Hematopoietic multipotent progenitor cell treated with erythropoietin and hydrocortisone succinate and interleukin-3 and kit ligand, for 15 days (in vitro differentiated cells): ENCODE measurements at regions not wholly inside any gene's neighbourhood (a gene's known extent, or its start where the extent isn't known, plus 50 kb on each side); places are given as distances from the start of the nearest gene placed in this dataset.
A peak's percentile ranks its signal among the peaks of the same experiment; 100 is the strongest.
"Not testable (repeated sequence)": the region's sequence is repeated elsewhere in the genome, so short reads cannot be mapped to it uniquely, and the experiment has no call there.

Source experiments
- DNase-seq: peaks from one replicate; pipeline ENCODE4 v3.0.0-alpha.2; 2015; ENCODE audit warnings: low spot score

GRCh38 chr5:62178258-62178657, 127.7 kb upstream of the KIF2A start:
- DNase-seq: no peak

DNA sequence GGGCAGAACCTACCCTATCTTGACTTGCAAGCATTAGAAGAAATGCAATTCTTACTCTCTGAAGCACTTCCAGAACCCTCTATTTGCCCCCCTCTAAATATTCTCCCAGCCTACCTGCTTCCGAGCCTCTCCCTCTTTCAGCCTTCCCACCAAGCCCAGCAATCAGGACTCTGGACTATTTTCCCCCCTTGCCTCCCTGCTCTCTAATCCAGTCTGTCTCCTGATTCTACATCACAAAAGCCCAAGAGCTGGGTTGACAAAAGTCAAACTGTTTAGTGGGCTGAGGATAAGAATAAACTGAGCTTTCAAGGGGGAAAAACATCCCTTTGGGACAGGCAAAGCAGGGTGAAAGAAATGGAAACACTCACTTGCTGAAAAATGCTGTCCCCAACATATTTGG, 123.2 kb upstream of the KIF2A start:
- DNase-seq: no peak

DNA sequence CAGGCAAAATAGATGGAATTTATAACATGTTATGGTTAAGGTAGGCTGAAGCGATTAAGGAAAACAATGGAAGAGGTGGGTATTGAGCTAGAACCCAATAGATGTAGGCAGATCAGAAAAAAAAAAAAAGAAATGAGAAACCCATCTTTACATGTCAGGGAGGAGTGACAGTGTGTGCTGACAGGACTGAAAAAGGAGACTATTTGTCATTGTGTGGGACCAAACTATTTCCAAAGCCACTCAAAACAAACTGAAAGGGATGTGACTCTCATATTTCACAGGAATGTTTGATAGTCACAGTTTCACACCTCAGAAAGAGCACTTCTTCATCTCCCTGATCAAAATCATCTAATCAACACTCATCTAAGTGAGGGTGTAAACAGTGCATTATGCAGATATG, 122.3 kb upstream of the KIF2A start:
- DNase-seq: no peak

DNA sequence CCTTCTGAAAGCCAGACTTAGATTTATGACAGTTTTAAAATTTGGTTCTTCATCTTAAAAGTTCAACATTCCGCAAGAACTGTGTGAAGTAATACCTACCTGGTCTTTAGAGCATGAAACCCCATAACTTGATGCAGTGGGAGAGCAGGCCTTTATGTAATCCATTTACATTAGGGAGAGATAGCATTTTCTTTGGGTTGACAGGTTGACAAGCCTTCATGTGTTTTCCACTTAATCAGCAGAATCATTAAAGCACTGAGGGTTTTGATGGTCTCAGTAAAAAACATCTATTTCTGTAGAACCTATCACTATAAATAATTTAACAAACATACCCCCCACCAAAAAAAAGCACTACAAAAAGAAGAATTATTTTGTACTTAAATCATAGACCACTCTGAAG, 121.6 kb upstream of the KIF2A start:
- no peak for DNase-seq

- DNase-seq: no peak
Observed at GRCh38 chr5:62190173-62190572, 115.8 kb upstream of the KIF2A start.

DNA sequence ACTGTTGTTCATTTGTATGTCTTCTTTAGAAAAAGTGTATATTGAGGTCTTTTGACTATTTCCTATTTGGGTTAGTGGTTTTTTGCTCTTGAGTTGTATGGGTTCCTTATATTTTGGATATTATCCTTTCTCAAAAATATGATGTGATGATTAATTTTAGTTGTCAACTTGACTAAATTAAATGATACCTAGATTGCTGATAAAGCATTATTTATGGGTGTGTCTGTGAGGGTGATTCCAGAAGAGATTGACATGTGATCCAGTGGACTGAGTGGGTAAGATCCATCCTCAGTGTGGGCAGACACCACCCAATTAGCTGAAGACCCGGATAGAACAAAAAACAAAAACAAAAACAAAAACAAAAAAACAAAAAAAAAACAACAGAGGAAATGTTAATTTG, 115.1 kb upstream of the KIF2A start:
- DNase-seq: no peak

DNA sequence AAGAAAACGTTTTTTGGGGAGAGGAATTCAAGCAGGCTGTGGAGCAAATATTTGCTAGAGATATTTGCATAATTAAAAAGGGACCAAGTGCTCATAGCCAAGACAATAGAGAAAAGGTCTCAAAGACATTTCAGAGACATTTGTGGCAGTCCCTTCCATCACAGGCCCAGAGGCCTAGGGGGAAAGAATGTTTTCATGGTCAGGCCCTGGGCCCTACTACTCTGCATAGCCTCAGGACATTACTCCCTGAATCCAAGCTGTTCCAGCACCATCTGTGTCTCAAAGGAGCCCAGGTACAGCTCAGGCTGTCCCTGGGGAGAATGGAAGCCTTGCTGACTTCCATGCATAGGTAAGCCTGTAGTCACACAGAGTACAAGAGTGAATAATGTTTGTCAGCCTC, 113.0 kb upstream of the KIF2A start:
- DNase-seq: no peak

- not testable (repeated sequence) for DNase-seq
Observed at GRCh38 chr5:62196532-62196931, 109.5 kb upstream of the KIF2A start.

DNA sequence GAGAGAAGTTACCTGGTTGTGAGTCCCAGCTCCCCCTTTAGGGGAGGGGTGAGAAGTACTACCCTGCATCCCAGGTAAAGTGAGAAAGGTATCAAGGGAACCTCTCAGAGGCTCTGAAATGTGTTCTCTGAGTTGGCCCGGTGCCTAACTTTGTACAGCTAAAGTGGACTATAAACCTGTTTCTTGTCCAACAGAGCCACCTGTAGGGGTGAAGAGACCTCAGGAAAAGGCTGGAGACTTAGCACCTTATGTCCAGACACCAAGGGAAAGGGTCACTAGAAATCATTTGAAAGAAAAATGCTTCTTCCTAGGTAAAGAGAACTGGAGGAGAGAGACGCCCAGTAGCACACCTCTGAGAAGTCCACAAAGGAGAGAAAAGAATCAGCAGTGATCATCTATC, 108.3 kb upstream of the KIF2A start:
- DNase-seq: no peak

- no peak for DNase-seq
Observed at GRCh38 chr5:62198421-62198820, 107.6 kb upstream of the KIF2A start.

DNA sequence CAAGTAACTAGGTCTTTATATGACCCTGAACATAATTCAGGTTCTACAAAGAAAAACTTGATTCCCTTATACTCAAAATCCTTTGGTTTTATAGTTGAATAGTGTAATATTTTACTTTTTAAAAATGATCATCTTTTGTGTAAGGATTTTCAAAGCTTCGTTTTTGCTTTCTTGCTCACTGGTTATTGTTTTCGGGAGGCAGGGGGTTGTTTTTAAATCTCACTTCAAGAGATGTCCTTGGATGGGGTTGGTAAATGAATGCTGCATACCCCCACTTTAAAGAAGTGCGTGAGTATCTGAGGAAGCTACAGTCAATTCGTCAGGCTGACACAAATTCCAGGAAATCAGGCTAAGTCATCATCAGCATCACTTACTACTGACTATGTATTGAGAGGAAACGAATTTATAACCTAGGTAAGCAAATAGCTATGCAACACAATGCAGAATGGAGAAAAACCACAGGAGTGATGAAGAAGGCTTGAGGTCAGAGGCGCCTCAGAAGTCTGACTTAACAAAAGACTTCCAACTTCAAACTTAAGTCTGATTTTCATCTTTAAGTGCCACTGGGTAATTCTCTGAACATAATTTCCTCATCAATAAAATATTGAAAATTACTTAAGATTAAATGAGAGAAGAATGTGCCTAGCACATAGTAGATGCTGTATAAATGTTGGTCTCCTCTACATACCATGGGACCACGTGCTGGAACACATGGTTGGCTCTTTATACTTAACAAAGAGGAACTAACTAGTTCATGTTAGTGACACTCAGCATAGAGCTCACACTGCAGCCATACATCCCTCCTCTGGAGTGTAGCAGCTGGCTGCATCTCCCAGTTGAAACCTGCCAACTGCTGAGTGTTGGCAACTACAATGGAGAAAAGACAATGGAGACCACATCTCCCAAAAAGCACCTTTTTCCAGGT, 106.0 kb upstream of the KIF2A start:
- DNase-seq: no peak

GRCh38 chr5:62206150-62206829, 99.7 kb upstream of the KIF2A start:
- no peak for DNase-seq

DNA sequence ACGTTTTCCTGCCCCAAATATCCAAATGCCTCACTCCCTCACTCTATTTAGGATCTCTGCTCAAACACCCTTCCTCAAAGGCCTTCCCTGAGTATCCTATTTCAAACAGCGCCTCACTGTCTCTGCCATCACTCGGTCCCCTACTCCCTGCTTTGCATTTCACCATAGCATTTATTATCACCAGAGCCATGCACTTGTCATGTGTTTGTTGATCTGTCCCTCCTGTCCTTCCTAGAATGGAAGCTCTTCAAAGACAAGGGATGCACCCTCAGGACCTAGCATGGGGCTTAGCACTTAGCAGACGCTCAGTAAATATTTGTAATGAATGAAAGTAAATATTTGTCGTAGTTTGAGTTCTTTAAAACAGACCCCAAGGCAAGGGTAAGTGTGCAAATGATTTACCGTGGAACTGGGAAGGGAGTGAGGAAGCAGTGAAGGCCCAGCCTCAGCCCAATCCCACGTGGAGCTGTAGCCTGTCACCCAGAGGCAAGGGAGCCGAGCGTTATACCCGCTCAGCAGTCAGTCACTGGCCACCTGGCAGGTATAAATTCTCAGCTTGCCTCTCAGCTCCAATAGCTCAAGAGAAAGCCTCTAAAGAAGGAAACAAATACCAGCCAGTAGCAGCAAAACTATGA, 97.7 kb upstream of the KIF2A start:
- no peak for DNase-seq

- no peak for DNase-seq
Observed at GRCh38 chr5:62211405-62211804, 94.6 kb upstream of the KIF2A start.

GRCh38 chr5:62212648-62213047, 93.4 kb upstream of the KIF2A start:
- no peak for DNase-seq

DNA sequence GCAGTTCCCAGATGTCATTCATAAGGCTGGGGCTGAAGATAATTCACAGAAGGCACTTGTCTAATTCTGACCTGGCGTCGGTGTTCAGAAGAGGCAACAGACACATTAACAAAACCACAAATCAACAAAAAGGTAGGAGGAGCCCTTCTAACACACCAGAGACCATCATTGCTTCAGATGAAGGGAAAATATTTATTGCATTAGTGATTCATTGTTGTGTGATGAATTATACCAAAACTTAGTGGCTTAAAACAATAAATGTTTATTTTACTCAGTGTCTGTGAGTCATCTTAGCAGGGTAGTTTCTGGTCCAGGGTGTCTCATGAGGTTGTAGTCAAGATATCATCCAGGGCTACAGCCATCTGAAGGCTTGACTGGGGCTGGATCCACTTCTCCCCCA, 91.3 kb upstream of the KIF2A start:
- DNase-seq: no peak

DNA sequence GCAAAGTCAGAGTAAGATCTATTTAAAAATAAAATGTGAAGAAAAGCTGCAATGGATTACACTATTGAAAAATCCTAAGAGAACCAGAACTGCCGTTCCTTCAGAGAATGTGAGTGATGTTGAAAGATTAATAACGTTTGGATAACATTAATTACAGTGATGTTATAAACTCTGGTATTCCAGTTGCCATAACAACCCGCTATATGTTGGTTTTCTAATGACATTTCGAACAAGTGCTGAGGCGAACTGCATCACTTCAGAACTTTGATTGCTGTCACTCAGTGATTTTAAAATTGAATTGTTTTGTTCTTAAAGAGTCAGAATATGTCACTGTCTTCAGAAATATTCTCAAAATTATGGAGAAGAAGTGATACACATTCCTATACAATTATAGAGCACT, 89.4 kb upstream of the KIF2A start:
- not testable (repeated sequence) for DNase-seq

DNA sequence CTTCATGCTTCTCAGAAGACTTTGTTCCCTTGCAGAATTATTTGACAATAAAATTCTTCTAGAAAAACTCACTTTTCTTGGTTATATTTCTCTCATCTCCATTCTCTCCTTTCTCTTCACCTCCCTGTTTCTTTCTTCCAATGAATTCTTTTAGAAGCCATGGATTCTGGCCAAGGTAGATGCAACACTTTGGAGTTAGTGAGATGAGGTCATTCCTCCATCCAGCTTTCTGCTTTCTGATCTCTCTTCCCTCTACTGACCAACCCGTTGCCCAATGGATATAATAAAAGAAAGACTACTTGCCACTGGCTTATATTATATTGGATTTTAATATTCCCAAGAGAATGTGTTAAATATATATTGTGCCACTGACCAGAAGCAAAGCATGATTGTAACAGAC, 88.9 kb upstream of the KIF2A start:
- not testable (repeated sequence) for DNase-seq

DNA sequence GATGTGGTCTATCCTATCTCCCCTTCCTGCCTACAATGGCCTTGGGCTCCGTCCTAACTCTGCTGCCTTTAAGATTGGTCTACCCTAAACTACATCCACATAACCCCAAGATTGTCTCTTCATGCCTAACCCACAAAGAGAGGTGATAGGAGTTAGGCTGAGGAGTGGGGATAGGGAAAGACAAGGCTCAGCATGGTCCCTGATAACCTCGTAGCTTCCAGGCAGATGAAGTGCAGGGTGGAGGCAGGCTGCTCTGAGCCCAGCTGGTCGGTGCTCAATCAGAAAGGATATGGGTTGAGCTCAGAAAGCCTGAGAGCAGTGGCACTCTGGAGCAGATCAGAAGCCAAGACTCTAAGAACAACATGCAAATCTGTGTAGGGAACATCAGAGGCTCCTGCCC, 87.1 kb upstream of the KIF2A start:
- not testable (repeated sequence) for DNase-seq

DNA sequence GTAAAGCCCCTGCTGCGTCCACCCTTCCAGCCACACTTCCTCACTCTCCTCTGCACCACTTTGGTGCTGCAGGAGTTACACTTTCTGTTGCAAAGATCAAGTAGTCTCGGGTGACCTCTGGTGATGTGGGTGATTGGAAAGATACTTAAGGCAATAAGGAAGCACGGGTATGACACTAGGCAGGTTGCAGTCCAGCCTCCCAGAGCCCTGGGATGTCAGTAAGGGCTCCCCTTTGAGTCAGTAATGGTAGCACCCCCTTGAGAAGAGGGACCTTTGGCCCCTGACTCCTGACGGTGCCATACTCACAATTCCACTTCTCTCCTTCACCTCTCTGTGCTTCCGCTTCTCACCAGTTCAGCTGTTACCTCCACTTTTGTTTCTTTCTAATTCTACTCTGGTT, 84.1 kb upstream of the KIF2A start:
- DNase-seq: not testable (repeated sequence)

DNA sequence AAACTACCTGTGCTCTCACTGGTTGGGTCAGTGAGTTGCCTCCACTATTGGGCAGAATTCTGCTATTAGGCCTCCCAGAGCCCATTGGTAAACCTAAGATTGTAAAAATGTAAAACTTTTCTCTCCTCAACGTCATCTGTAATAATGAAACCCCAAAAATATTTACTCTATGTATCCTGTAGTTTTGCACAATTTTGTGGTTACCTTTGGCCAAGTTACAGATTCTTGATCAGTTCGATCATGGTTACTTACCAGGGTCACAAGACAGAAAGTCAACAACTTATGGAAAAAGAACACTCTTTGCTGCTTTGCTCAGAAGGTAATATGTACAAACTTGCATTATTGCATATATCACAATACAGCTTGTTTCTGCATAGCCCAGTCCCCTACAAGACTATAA, 83.7 kb upstream of the KIF2A start:
- not testable (repeated sequence) for DNase-seq

DNA sequence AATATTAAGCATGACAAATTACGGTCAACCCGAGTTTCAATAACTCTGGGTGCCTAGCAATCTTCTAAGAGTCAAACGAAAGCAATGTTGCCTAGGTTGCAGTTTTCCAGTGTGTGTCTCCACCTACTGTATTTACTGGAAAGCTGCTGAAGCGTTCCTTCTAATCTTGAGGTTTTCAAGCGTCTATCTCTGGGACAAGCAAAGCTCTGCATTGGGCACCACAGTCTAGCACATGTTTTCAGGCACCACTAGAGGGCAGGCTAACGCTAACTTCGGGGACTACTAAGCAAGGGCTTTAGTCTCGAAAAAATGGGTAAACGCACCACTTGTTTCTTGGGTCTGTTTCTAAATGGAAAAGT, 82.7 kb upstream of the KIF2A start:
- DNase-seq: not testable (repeated sequence)

- peak; percentile 28 for DNase-seq
Observed at GRCh38 chr5:62224987-62225601, 80.9 kb upstream of the KIF2A start.
